Panc1 (cell line): ENCODE measurements at regions not wholly inside any gene's neighbourhood (a gene's known extent, or its start where the extent isn't known, plus 50 kb on each side); places are given as distances from the start of the nearest gene placed in this dataset.

Source experiments
- ATAC-seq: fragments of 200-7000 bp; cut with Tn5 transposase; 2 replicates; pipeline ENCODE4 v1.9.1; 2020; ENCODE audit warnings: mild to moderate bottlenecking, moderate library complexity
- BruUV-seq: library from RNA; stranded (reverse); fragments of 400-500 nt; replicated peaks from 2 replicates; lab custom pipeline; 2021; lab: Mats Ljungman, UMichigan
- CTCF ChIA-PET: fragments of 300-600 bp; sonication (Branson Sonifier 250); formaldehyde crosslinking; loops from one replicate; lab custom pipeline; 2022; ENCODE audit warnings: antibody characterized with exemption; lab: Charles Lee
- POLR2A ChIA-PET: fragments of 300-600 bp; sonication (Branson Sonifier 250); formaldehyde crosslinking; loops from one replicate; lab custom pipeline; 2022; ENCODE audit warnings: antibody characterized with exemption; lab: Charles Lee
- DNase-seq: peaks from one replicate; pipeline ENCODE4 v3.0.0-alpha.2; 2010; ENCODE audit warnings: low read depth, low spot score
- H3K27ac ChIP-seq: 2 replicates; pipeline ENCODE4 v1.5.1; 2011; ENCODE audit warnings: mild to moderate bottlenecking, low read length, inconsistent platforms
- H3K27me3 ChIP-seq: fragments of 200-500 bp; sonication (Bioruptor generic); 2 replicates; pipeline ENCODE4 v1.6.0; 2014; ENCODE audit warnings: low read length, inconsistent platforms; ENCODE audit not compliant: control insufficient read depth, insufficient read depth
- H3K36me3 ChIP-seq: fragments of 200-500 bp; sonication (Bioruptor generic); 2 replicates; pipeline ENCODE4 v1.5.1; 2014; ENCODE audit warnings: inconsistent platforms, mild to moderate bottlenecking, low read length, moderate library complexity; ENCODE audit not compliant: control insufficient read depth, insufficient read depth
- H3K4me1 ChIP-seq: 2 replicates; pipeline ENCODE4 v1.5.1; 2011; ENCODE audit warnings: inconsistent platforms, mild to moderate bottlenecking, low read length, moderate library complexity; ENCODE audit not compliant: control insufficient read depth, insufficient read depth
- H3K4me3 ChIP-seq, 2 experiments: 2 replicates each; pipeline ENCODE4 v1.5.1; 2011 to 2012; ENCODE audit warnings: low read depth in 2 of 2, low read length in 2 of 2, mild to moderate bottlenecking in 2 of 2, inconsistent platforms in 1 of 2, moderate library complexity in 1 of 2
- H3K9me3 ChIP-seq: fragments of 200-500 bp; sonication (Bioruptor generic); 2 replicates; pipeline ENCODE4 v1.5.1; 2014; ENCODE audit warnings: low read depth, mild to moderate bottlenecking, inconsistent platforms, low read length, moderate library complexity; ENCODE audit not compliant: control insufficient read depth, insufficient read depth
- POLR2AphosphoS5 ChIP-seq: IDR thresholded peaks from 2 replicates; pipeline ENCODE4 v1.6.1; 2012; ENCODE audit warnings: mild to moderate bottlenecking, low read depth, low read length, moderate library complexity
- SIN3A ChIP-seq: IDR thresholded peaks from 2 replicates; pipeline ENCODE4 v1.6.1; 2012; ENCODE audit warnings: low read depth, mild to moderate bottlenecking, low read length, moderate library complexity, borderline replicate concordance; ENCODE audit not compliant: insufficient read depth
- TCF7L2 ChIP-seq: IDR thresholded peaks from 2 replicates; pipeline ENCODE4 v1.6.1; 2011; ENCODE audit warnings: mild to moderate bottlenecking, low read depth, low read length, inconsistent platforms
- in situ Hi-C: cut with HindIII; loops from 2 replicates; pipeline ENCODE4 v1.10.0; 2016; ENCODE audit warnings: low sequenced_read_pairs, low pct_unique_long_range_greater_than_20kb
- intact Hi-C: fragments of 100-400 bp; cut with micrococcal nuclease; formaldehyde crosslinking; loops from one replicate; pipeline ENCODE4 v1.10.0; 2022; ENCODE audit not compliant: unreplicated experiment
- TF ChIP-seq, protein P1 (sequence below): fragments of 450-650 bp; IDR thresholded peaks from 2 replicates; pipeline ENCODE4 v1.5.1; 2017; ENCODE audit warnings: mild to moderate bottlenecking
- TF ChIP-seq, protein P2 (sequence below), 2 experiments: IDR thresholded peaks; 2 replicates each; pipeline ENCODE4 v1.6.1; 2011 to 2012; ENCODE audit warnings: low read depth in 2 of 2, control low read depth in 1 of 2, low read length in 1 of 2, mild to moderate bottlenecking in 1 of 2, moderate library complexity in 1 of 2; ENCODE audit not compliant: insufficient read depth in 1 of 2

DNA sequence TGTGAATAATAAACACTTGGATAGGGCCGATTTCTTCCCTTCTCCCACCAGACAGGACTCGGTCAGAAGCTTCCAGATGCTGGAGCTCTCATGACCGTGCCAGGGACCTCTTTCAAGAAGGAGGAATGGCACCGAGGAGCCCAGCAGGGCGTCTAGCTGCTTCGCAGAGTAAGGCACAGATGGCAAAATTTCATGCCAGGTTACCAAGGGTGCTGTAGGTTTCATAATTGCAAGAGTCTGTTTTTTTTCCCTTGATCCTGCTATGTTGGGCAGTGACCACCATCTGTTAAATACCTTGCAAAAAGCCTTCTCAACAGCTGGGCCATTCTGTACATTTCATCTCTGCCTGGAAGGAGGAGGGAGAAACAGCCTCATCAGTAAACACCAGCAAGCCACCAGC is 111.8 kb downstream of the EDN3 start:
- Histone ChIP-seq H3K9me3 (no peaks in the 10 kb centered on the region), H3K27me3 (peaks cover 3% of the 10 kb centered on the region; the same call in 1 of the 2 replicates), H3K4me1 (no peaks in the 10 kb centered on the region), H3K4me3 (no peak overlapping the region), H3K27ac (no peak overlapping the region), H3K36me3 (no peaks in the 10 kb centered on the region)
- BruUV-seq: no TSS peak
- ATAC-seq: no peak
- POLR2A ChIA-PET: no interaction called here
- TF ChIP-seq, protein P1, sequence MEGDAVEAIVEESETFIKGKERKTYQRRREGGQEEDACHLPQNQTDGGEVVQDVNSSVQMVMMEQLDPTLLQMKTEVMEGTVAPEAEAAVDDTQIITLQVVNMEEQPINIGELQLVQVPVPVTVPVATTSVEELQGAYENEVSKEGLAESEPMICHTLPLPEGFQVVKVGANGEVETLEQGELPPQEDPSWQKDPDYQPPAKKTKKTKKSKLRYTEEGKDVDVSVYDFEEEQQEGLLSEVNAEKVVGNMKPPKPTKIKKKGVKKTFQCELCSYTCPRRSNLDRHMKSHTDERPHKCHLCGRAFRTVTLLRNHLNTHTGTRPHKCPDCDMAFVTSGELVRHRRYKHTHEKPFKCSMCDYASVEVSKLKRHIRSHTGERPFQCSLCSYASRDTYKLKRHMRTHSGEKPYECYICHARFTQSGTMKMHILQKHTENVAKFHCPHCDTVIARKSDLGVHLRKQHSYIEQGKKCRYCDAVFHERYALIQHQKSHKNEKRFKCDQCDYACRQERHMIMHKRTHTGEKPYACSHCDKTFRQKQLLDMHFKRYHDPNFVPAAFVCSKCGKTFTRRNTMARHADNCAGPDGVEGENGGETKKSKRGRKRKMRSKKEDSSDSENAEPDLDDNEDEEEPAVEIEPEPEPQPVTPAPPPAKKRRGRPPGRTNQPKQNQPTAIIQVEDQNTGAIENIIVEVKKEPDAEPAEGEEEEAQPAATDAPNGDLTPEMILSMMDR: no peak
- TF ChIP-seq, protein P2, sequence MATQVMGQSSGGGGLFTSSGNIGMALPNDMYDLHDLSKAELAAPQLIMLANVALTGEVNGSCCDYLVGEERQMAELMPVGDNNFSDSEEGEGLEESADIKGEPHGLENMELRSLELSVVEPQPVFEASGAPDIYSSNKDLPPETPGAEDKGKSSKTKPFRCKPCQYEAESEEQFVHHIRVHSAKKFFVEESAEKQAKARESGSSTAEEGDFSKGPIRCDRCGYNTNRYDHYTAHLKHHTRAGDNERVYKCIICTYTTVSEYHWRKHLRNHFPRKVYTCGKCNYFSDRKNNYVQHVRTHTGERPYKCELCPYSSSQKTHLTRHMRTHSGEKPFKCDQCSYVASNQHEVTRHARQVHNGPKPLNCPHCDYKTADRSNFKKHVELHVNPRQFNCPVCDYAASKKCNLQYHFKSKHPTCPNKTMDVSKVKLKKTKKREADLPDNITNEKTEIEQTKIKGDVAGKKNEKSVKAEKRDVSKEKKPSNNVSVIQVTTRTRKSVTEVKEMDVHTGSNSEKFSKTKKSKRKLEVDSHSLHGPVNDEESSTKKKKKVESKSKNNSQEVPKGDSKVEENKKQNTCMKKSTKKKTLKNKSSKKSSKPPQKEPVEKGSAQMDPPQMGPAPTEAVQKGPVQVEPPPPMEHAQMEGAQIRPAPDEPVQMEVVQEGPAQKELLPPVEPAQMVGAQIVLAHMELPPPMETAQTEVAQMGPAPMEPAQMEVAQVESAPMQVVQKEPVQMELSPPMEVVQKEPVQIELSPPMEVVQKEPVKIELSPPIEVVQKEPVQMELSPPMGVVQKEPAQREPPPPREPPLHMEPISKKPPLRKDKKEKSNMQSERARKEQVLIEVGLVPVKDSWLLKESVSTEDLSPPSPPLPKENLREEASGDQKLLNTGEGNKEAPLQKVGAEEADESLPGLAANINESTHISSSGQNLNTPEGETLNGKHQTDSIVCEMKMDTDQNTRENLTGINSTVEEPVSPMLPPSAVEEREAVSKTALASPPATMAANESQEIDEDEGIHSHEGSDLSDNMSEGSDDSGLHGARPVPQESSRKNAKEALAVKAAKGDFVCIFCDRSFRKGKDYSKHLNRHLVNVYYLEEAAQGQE (IDR thresholded peaks at IDR 0.05; ENCODE audit: insufficient read depth in 1 of 2, low read depth in 2 of 2, low read length in 1 of 2): no peak
- no peak for TF ChIP-seq SIN3A
- TF ChIP-seq TCF7L2: no peak
- no peak for TF ChIP-seq POLR2AphosphoS5
- in situ Hi-C loops: no loop called here
- intact Hi-C loops: no loop called here
- CTCF ChIA-PET: no interaction called here
- no peak for DNase-seq

DNA sequence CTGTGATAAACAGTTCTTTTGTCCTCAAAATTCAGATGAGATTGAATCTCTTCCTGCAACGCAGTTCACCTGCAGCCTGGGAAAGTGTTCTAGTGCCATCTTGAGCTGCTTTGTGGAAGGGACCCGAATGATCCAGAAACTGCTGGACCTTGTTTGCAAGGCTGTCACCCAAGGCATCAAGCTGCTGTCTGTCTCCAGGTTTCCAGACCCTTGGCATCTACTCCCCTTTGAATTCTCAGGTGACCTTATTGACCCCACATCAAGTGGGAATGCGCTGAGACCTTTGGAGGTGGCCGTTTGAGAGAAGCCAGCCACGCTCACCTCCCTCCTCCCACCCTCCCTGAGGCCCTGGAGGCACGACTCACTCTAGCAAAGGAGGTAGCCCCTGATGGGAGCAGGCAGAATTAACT is 112.5 kb downstream of the EDN3 start:
- Histone ChIP-seq H3K4me1 (no peaks in the 10 kb centered on the region), H3K36me3 (no peaks in the 10 kb centered on the region), H3K27me3 (peaks cover 4% of the 10 kb centered on the region; the same call in 1 of the 2 replicates), H3K27ac (no peak overlapping the region), H3K9me3 (no peaks in the 10 kb centered on the region), H3K4me3 (no peak overlapping the region)
- ChIA-PET POLR2A (no interaction called here), CTCF (interaction anchor here (0.7 kb wide), 1 partner anchor 543 kb away, joined by 5 read pairs; no protein-coding TSS in a partner anchor)
- no TSS peak for BruUV-seq
- in situ Hi-C loops: no loop called here
- ATAC-seq: no peak
- TF ChIP-seq, protein P1: no peak; the same call in 1 of the 2 replicates
- TF ChIP-seq SIN3A (no peak), POLR2AphosphoS5 (no peak), TCF7L2 (no peak)
- TF ChIP-seq, protein P2 (IDR thresholded peaks at IDR 0.05; ENCODE audit: insufficient read depth in 1 of 2, low read depth in 2 of 2, low read length in 1 of 2): no peak
- intact Hi-C loops: no loop called here
- no peak for DNase-seq
